HAP-1 (cell line): ENCODE measurements at regions not wholly inside any gene's neighbourhood (a gene's known extent, or its start where the extent isn't known, plus 50 kb on each side); places are given as distances from the start of the nearest gene placed in this dataset.
"Not testable (repeated sequence)": the region's sequence is repeated elsewhere in the genome, so short reads cannot be mapped to it uniquely, and the experiment has no call there.

Experiments
- DNase-seq, 2 experiments: peaks; one replicate each; pipeline ENCODE4 v3.0.0-alpha.2; 2016 to 2020; ENCODE audit warnings: low spot score in 2 of 2
- H3K27me3 ChIP-seq: fragments of 250-450 bp; sonication (Bioruptor Pico); 2 replicates; pipeline ENCODE4 v1.5.1; 2020; ENCODE audit warnings: low read depth, mild to moderate bottlenecking, moderate library complexity
- H3K36me3 ChIP-seq: fragments of 250-450 bp; sonication (Bioruptor Pico); replicated peaks from 2 replicates; pipeline ENCODE4 v1.5.1; 2020; ENCODE audit warnings: mild to moderate bottlenecking
- H3K4me1 ChIP-seq: fragments of 250-450 bp; sonication (Bioruptor Pico); 2 replicates; pipeline ENCODE4 v1.5.1; 2020; ENCODE audit warnings: mild to moderate bottlenecking
- H3K4me3 ChIP-seq: fragments of 250-450 bp; sonication (Bioruptor Pico); 2 replicates; pipeline ENCODE4 v1.5.1; 2020; ENCODE audit warnings: mild to moderate bottlenecking, moderate library complexity
- H3K9me3 ChIP-seq: fragments of 250-450 bp; sonication (Bioruptor Pico); 2 replicates; pipeline ENCODE4 v1.5.1; 2020; ENCODE audit warnings: mild to moderate bottlenecking, moderate library complexity
- in situ Hi-C: fragments of 300-500 bp; cut with MboI; formaldehyde crosslinking; loops from 3 replicates; pipeline ENCODE4 v1.14.3; 2020; ENCODE audit warnings: low sequenced_read_pairs, inconsistent platforms, mixed read lengths

GRCh38 chr20:39961637-39962244, 727.3 kb downstream of the MAFB start:
- no peaks in the 10 kb centered on the region for H3K4me1 ChIP-seq
- H3K9me3 ChIP-seq, result no peaks in the 10 kb centered on the region
- H3K27me3 ChIP-seq, result no peaks in the 10 kb centered on the region
- in situ Hi-C loops, result no loop called here
- H3K4me3 ChIP-seq, result no peak overlapping the region
- no peak for DNase-seq
- H3K36me3 ChIP-seq, result no peaks in the 10 kb centered on the region

- Histone ChIP-seq H3K9me3 (no peaks in the 10 kb centered on the region), H3K27me3 (no peaks in the 10 kb centered on the region), H3K4me3 (no peak overlapping the region), H3K36me3 (no peaks in the 10 kb centered on the region), H3K4me1 (no peaks in the 10 kb centered on the region)
- DNase-seq, result no peak
- in situ Hi-C loops, result no loop called here
Observed at GRCh38 chr20:39960522-39961428, 728.3 kb downstream of the MAFB start.

GRCh38 chr20:39957911-39958310, 731.1 kb downstream of the MAFB start:
- H3K4me3 ChIP-seq, in situ Hi-C loops, H3K9me3 ChIP-seq, DNase-seq, H3K36me3 ChIP-seq, H3K27me3 ChIP-seq, H3K4me1 ChIP-seq: not testable (repeated sequence)

- DNase-seq, result no peak
- no peaks in the 10 kb centered on the region for H3K9me3 ChIP-seq
- no peaks in the 10 kb centered on the region for H3K36me3 ChIP-seq
- no peaks in the 10 kb centered on the region for H3K27me3 ChIP-seq
- no peaks in the 10 kb centered on the region for H3K4me1 ChIP-seq
- in situ Hi-C loops, result no loop called here
- no peak overlapping the region for H3K4me3 ChIP-seq
Observed at GRCh38 chr20:39954621-39955020, 734.4 kb downstream of the MAFB start.

- no peaks in the 10 kb centered on the region; the same call in 1 of the 2 replicates for H3K9me3 ChIP-seq
- in situ Hi-C loops, result no loop called here
- H3K4me3 ChIP-seq, result no peak overlapping the region
- no peaks in the 10 kb centered on the region for H3K4me1 ChIP-seq
- no peak for DNase-seq
- H3K36me3 ChIP-seq, result no peaks in the 10 kb centered on the region
- H3K27me3 ChIP-seq, result no peaks in the 10 kb centered on the region
Observed at GRCh38 chr20:39946931-39947330, 742.1 kb downstream of the MAFB start.

GRCh38 chr20:39946053-39946810, 742.8 kb downstream of the MAFB start:
- no peak overlapping the region for H3K4me3 ChIP-seq
- no peaks in the 10 kb centered on the region for H3K27me3 ChIP-seq
- no peaks in the 10 kb centered on the region for H3K36me3 ChIP-seq
- no peaks in the 10 kb centered on the region for H3K4me1 ChIP-seq
- H3K9me3 ChIP-seq, result no peaks in the 10 kb centered on the region; the same call in 1 of the 2 replicates
- DNase-seq, result no peak
- in situ Hi-C loops, result no loop called here

- Histone ChIP-seq H3K4me1 (no peaks in the 10 kb centered on the region), H3K4me3 (no peak overlapping the region), H3K27me3 (no peaks in the 10 kb centered on the region), H3K36me3 (no peaks in the 10 kb centered on the region), H3K9me3 (no peaks in the 10 kb centered on the region; the same call in 1 of the 2 replicates)
- in situ Hi-C loops, result no loop called here
- DNase-seq, result no peak
Observed at GRCh38 chr20:39944861-39945260, 744.2 kb downstream of the MAFB start.

GRCh38 chr20:39943336-39943735, 745.7 kb downstream of the MAFB start:
- Histone ChIP-seq H3K27me3 (no peaks in the 10 kb centered on the region), H3K36me3 (no peaks in the 10 kb centered on the region), H3K4me1 (no peaks in the 10 kb centered on the region), H3K9me3 (no peaks in the 10 kb centered on the region), H3K4me3 (no peak overlapping the region)
- no peak for DNase-seq
- in situ Hi-C loops, result no loop called here

GRCh38 chr20:39941245-39941644, 747.8 kb downstream of the MAFB start:
- DNase-seq, result no peak
- Histone ChIP-seq H3K27me3 (no peaks in the 10 kb centered on the region), H3K4me3 (no peak overlapping the region), H3K4me1 (no peaks in the 10 kb centered on the region), H3K9me3 (no peaks in the 10 kb centered on the region), H3K36me3 (no peaks in the 10 kb centered on the region)
- in situ Hi-C loops, result no loop called here

GRCh38 chr20:39939241-39939865, 749.7 kb downstream of the MAFB start:
- H3K27me3 ChIP-seq, result no peaks in the 10 kb centered on the region
- no peaks in the 10 kb centered on the region for H3K9me3 ChIP-seq
- H3K4me3 ChIP-seq, result no peak overlapping the region
- no peaks in the 10 kb centered on the region for H3K36me3 ChIP-seq
- no peak for DNase-seq
- in situ Hi-C loops, result no loop called here
- no peaks in the 10 kb centered on the region for H3K4me1 ChIP-seq

- Histone ChIP-seq H3K36me3 (no peaks in the 10 kb centered on the region), H3K27me3 (no peaks in the 10 kb centered on the region), H3K4me1 (no peaks in the 10 kb centered on the region), H3K4me3 (no peak overlapping the region), H3K9me3 (no peaks in the 10 kb centered on the region)
- no peak for DNase-seq
- in situ Hi-C loops, result no loop called here
Observed at GRCh38 chr20:39936401-39936800, 752.6 kb downstream of the MAFB start.

- H3K9me3 ChIP-seq, result no peaks in the 10 kb centered on the region
- no peak overlapping the region for H3K4me3 ChIP-seq
- no peaks in the 10 kb centered on the region for H3K4me1 ChIP-seq
- in situ Hi-C loops, result no loop called here
- no peaks in the 10 kb centered on the region for H3K36me3 ChIP-seq
- H3K27me3 ChIP-seq, result no peaks in the 10 kb centered on the region
- DNase-seq, result no peak
Observed at GRCh38 chr20:39935901-39936300, 753.1 kb downstream of the MAFB start.

GRCh38 chr20:39916236-39916765, 772.7 kb downstream of the MAFB start:
- in situ Hi-C loops, result no loop called here
- H3K27me3 ChIP-seq, result no peaks in the 10 kb centered on the region
- no peaks in the 10 kb centered on the region for H3K4me1 ChIP-seq
- no peak overlapping the region for H3K4me3 ChIP-seq
- H3K9me3 ChIP-seq, result no peaks in the 10 kb centered on the region; the same call in 1 of the 2 replicates
- H3K36me3 ChIP-seq, result no peaks in the 10 kb centered on the region
- DNase-seq, result no peak
